WTC11 (cell line): ENCODE measurements at regions not wholly inside any gene's neighbourhood (a gene's known extent, or its start where the extent isn't known, plus 50 kb on each side); places are given as distances from the start of the nearest gene placed in this dataset.

Source experiments
- AFF4 ChIP-seq: sonication (generic); formaldehyde crosslinking; IDR thresholded peaks from 2 replicates; pipeline ENCODE4 v1.8.1; 2023; ENCODE audit warnings: mild to moderate bottlenecking, missing genetic modification reagents, borderline replicate concordance
- CTCF ChIP-seq: fragments of 200-600 bp; IDR thresholded peaks from 2 replicates; pipeline ENCODE4 v1.8.0; 2022; ENCODE audit warnings: antibody characterized with exemption
- ETV6 ChIP-seq: sonication (generic); formaldehyde crosslinking; IDR thresholded peaks from 2 replicates; pipeline ENCODE4 v1.8.1; 2022; ENCODE audit warnings: mild to moderate bottlenecking, missing genetic modification reagents

GRCh38 chr7:67847092-67847787, 850.6 kb downstream of the TYW1 start:
- no peak for TF ChIP-seq CTCF
- TF ChIP-seq ETV6: no peak
- TF ChIP-seq AFF4: no peak
